ENCODE measurements at regions not wholly inside any gene's neighbourhood (a gene's known extent, or its start where the extent isn't known, plus 50 kb on each side); places are given as distances from the start of the nearest gene placed in this dataset.

GRCh38 chr15:61344293-61344692 lies 115.2 kb upstream of the RORA start:
- TF ChIP-seq ZNF219 (CRISPR knock-in tag; IDR thresholded peaks at IDR 0.05; ENCODE audit: borderline replicate concordance) (no peak), FOXP4 (CRISPR knock-in tag; IDR thresholded peaks at IDR 0.05) (no peak), RELA (CRISPR knock-in tag; IDR thresholded peaks at IDR 0.05; ENCODE audit: borderline replicate concordance) (no peak), USF1 (CRISPR knock-in tag; IDR thresholded peaks at IDR 0.05) (no peak), SOX15 (CRISPR knock-in tag; IDR thresholded peaks at IDR 0.05) (no peak), CDX4 (CRISPR knock-in tag; IDR thresholded peaks at IDR 0.05; ENCODE audit: borderline replicate concordance) (no peak), PRDM15 (CRISPR knock-in tag; IDR thresholded peaks at IDR 0.05) (no peak), JUN (CRISPR knock-in tag; IDR thresholded peaks at IDR 0.05) (no peak), RORB (CRISPR knock-in tag; IDR thresholded peaks at IDR 0.05) (no peak), USF2 (CRISPR knock-in tag; IDR thresholded peaks at IDR 0.05) (no peak)
- peaks cover 4% of the 10 kb centered on the region; the same call in 1 of the 2 replicates for H3K27me3 Mint-ChIP-seq (ENCODE audit: low read depth)
- no peak overlapping the region for H3K27ac Mint-ChIP-seq
- ATAC-seq: no peak
- H3K36me3 Mint-ChIP-seq: 0 out of 2 replicates have a peak, but pooled peaks cover 5% of the 10 kb centered on the region
- H3K9me3 Mint-ChIP-seq: peaks cover 18% of the 10 kb centered on the region; the same call in 1 of the 2 replicates
- H3K4me1 Mint-ChIP-seq: no peaks in the 10 kb centered on the region
- H3K4me3 Mint-ChIP-seq: no peak overlapping the region
- CTCF ChIA-PET: no interaction called here
- no peak for DNase-seq (ENCODE audit: low spot score)
- POLR2A ChIA-PET: no interaction called here

GRCh38 chr15:61342390-61342789 lies 113.3 kb upstream of the RORA start:
- H3K9me3 Mint-ChIP-seq: peaks cover 18% of the 10 kb centered on the region; the same call in 1 of the 2 replicates
- H3K27ac Mint-ChIP-seq: no peak overlapping the region
- no peak for ATAC-seq
- no peak overlapping the region for H3K4me3 Mint-ChIP-seq
- peaks cover 4% of the 10 kb centered on the region; the same call in 1 of the 2 replicates for H3K27me3 Mint-ChIP-seq (ENCODE audit: low read depth)
- no peaks in the 10 kb centered on the region for H3K4me1 Mint-ChIP-seq
- TF ChIP-seq ZNF532 (CRISPR knock-in tag; IDR thresholded peaks at IDR 0.05; ENCODE audit: borderline replicate concordance) (no peak), GABPB1 (CRISPR knock-in tag; IDR thresholded peaks at IDR 0.05) (no peak), SMAD3 (CRISPR knock-in tag; IDR thresholded peaks at IDR 0.05; ENCODE audit: borderline replicate concordance) (no peak), MAX (CRISPR knock-in tag; IDR thresholded peaks at IDR 0.05) (no peak), TEAD4 (CRISPR knock-in tag; IDR thresholded peaks at IDR 0.05) (no peak), USF2 (CRISPR knock-in tag; IDR thresholded peaks at IDR 0.05) (no peak), E2F1 (CRISPR knock-in tag; IDR thresholded peaks at IDR 0.05) (no peak), CREB1 (CRISPR knock-in tag; IDR thresholded peaks at IDR 0.05) (no peak), ESRRA (CRISPR knock-in tag; IDR thresholded peaks at IDR 0.05; ENCODE audit: borderline replicate concordance) (no peak), ELF4 (CRISPR knock-in tag; IDR thresholded peaks at IDR 0.05; ENCODE audit: low read depth) (no peak)
- 0 out of 2 replicates have a peak, but pooled peaks cover 5% of the 10 kb centered on the region for H3K36me3 Mint-ChIP-seq
- CTCF ChIA-PET: no interaction called here
- POLR2A ChIA-PET: no interaction called here
- DNase-seq (ENCODE audit: low spot score): no peak

Data from WTC11 (cell line).